Hematopoietic multipotent progenitor cell treated with erythropoietin and hydrocortisone succinate and interleukin-3 and kit ligand, for 17 days (in vitro differentiated cells): ENCODE measurements at regions not wholly inside any gene's neighbourhood (a gene's known extent, or its start where the extent isn't known, plus 50 kb on each side); places are given as distances from the start of the nearest gene placed in this dataset.
"Not testable (repeated sequence)": the region's sequence is repeated elsewhere in the genome, so short reads cannot be mapped to it uniquely, and the experiment has no call there.

Experiments
- DNase-seq: peaks from one replicate; pipeline ENCODE4 v3.0.0-alpha.2; 2015; ENCODE audit warnings: low spot score

- DNase-seq: no peak
These were observed 90.4 kb upstream of the CHD1 start for GRCh38 chr5:99019254-99019653.

GRCh38 chr5:99010294-99010693 is 81.5 kb upstream of the CHD1 start:
- no peak for DNase-seq

- DNase-seq: not testable (repeated sequence)
These were observed 79.2 kb upstream of the CHD1 start for GRCh38 chr5:99008009-99008408.

DNA sequence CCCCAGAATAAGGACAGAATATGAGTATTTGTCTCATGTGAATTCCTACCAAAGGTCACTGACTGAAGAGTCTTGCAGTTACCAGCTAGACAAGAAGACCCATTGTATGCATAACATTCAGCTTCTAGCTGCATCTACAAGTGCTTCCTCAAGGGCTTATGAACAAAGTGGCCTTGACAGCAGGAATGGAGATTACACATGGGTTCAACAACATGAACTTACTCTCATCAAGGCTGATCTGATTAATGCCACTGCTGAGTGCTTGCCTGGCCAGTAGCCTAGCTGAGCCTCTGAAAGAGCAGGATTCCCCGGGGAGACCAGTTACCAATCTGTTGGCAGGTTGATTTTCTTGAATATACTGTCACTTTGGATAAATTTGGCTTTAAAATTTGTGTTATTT is 76.7 kb upstream of the CHD1 start:
- DNase-seq: no peak

GRCh38 chr5:99004960-99005359 is 76.2 kb upstream of the CHD1 start:
- no peak for DNase-seq

DNA sequence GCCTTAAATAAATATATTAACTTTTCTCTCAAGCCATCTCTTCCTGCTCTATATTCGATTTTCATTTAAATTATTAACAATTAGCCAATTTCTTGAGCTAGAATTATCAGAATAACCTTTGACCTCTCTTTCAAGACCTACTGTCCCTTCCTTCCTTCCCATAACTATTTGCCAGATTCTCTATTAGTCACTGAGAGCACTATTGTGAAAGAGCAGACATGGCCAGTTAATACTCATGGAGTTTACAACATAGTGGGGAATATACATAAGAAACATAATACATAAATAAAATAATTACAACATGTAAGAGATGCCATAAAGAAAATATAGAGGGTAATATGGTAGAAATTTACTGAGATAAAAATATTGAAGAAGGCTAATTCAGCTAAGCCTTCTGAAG is 72.1 kb upstream of the CHD1 start:
- no peak for DNase-seq

GRCh38 chr5:99000221-99000620 is 71.4 kb upstream of the CHD1 start:
- DNase-seq: no peak

- DNase-seq: no peak
These were observed 70.8 kb upstream of the CHD1 start for GRCh38 chr5:98999631-99000030.

GRCh38 chr5:98997000-98997399 is 68.2 kb upstream of the CHD1 start:
- DNase-seq: no peak

DNA sequence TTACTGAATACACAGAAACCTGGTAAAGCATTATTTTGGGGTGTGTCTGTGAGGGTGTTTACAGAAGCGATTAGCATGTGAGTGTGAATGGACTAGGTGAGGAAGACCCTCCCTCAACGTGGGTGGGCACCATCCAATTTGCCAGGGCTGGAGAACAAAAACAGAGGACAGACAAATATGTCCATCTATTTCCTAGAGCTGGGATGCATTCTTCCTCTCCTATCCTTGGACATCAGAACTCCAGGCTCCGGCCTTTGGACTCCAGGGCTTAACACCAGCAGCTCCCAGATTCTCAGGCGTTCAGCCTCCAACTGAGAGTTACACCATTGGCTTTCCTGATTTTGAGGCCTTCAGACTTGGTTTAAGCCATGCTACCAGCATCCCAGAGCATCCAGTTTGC is 65.8 kb upstream of the CHD1 start:
- no peak for DNase-seq

GRCh38 chr5:98993512-98993911 is 64.7 kb upstream of the CHD1 start:
- DNase-seq: no peak

DNA sequence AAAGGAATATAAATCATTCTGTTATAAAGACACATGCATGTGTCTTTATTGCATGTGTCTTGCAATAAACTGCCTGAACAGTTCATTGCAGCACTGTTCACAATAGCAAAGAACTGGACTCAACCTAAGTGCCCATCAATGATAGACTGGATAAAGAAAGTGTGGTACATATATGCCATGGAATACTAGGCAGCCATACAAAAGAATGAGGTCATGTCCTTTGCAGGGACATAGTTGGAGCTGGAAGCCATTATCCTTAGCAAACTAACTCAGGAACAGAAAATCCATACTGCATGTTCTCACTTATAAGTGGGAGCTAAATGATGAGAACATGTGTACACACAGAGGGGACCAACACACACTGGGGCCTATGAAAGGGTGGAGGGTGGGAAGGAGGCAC is 63.7 kb upstream of the CHD1 start:
- DNase-seq: no peak

- no peak for DNase-seq
These were observed 60.9 kb upstream of the CHD1 start for GRCh38 chr5:98989727-98990126.

DNA sequence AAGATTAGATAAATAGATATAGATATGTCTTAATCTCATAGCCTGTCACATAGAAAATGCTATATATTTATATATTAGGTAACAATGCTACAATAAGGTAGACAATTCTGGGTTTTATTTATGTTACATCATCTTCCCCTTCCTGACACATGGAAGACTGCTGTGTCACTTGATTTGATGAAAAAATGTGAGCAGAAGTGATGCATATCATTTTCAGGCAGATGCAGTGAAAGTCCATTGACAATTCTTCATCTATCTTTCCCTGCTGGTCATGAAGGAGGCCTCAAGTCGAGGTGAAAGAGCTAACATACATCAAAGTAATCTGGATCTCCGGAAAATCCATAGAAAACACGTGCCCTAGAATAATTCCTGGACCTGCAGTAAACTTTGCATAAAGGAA is 57.8 kb upstream of the CHD1 start:
- no peak for DNase-seq

GRCh38 chr5:98982880-98983279 is 54.1 kb upstream of the CHD1 start:
- no peak for DNase-seq
